GM11168 (cell line): ENCODE measurements at regions not wholly inside any gene's neighbourhood (a gene's known extent, or its start where the extent isn't known, plus 50 kb on each side); places are given as distances from the start of the nearest gene placed in this dataset.

ENCODE experiments used
- in situ Hi-C: fragments of 300-500 bp; cut with MboI; formaldehyde crosslinking; loops from one replicate; pipeline ENCODE4 v1.12.0; 2022; ENCODE audit warnings: low sequenced_read_pairs; ENCODE audit not compliant: unreplicated experiment

GRCh38 chr20:23159256-23159946, 73.3 kb upstream of the CD93 start:
- in situ Hi-C loops = no loop called here

- in situ Hi-C loops = no loop called here
Observed at GRCh38 chr20:23157734-23158133, 71.6 kb upstream of the CD93 start.

- in situ Hi-C loops = no loop called here
Observed at GRCh38 chr20:23156842-23157423, 70.8 kb upstream of the CD93 start.

GRCh38 chr20:23156170-23156841, 70.2 kb upstream of the CD93 start:
- in situ Hi-C loops = no loop called here

GRCh38 chr20:23155141-23155590, 69.0 kb upstream of the CD93 start:
- in situ Hi-C loops = no loop called here

GRCh38 chr20:23153696-23154341, 67.7 kb upstream of the CD93 start:
- in situ Hi-C loops = no loop called here

GRCh38 chr20:23152902-23153301, 66.8 kb upstream of the CD93 start:
- in situ Hi-C loops = no loop called here

GRCh38 chr20:23152308-23152892, 66.3 kb upstream of the CD93 start:
- in situ Hi-C loops = no loop called here

- in situ Hi-C loops = no loop called here
Observed at GRCh38 chr20:23151885-23152284, 65.8 kb upstream of the CD93 start.

GRCh38 chr20:23151008-23151703, 65.0 kb upstream of the CD93 start:
- in situ Hi-C loops = no loop called here

GRCh38 chr20:23150304-23151007, 64.3 kb upstream of the CD93 start:
- in situ Hi-C loops = no loop called here

GRCh38 chr20:23149623-23150279, 63.6 kb upstream of the CD93 start:
- in situ Hi-C loops = no loop called here

- in situ Hi-C loops = no loop called here
Observed at GRCh38 chr20:23148731-23149570, 62.8 kb upstream of the CD93 start.

GRCh38 chr20:23147964-23148730, 62.0 kb upstream of the CD93 start:
- in situ Hi-C loops = no loop called here

GRCh38 chr20:23147647-23147963, 61.5 kb upstream of the CD93 start:
- in situ Hi-C loops = no loop called here

- in situ Hi-C loops = no loop called here
Observed at GRCh38 chr20:23146857-23147637, 60.9 kb upstream of the CD93 start.

- in situ Hi-C loops = no loop called here
Observed at GRCh38 chr20:23146181-23146580, 60.1 kb upstream of the CD93 start.
